ENCODE measurements at regions not wholly inside any gene's neighbourhood (a gene's known extent, or its start where the extent isn't known, plus 50 kb on each side); places are given as distances from the start of the nearest gene placed in this dataset.

DNA sequence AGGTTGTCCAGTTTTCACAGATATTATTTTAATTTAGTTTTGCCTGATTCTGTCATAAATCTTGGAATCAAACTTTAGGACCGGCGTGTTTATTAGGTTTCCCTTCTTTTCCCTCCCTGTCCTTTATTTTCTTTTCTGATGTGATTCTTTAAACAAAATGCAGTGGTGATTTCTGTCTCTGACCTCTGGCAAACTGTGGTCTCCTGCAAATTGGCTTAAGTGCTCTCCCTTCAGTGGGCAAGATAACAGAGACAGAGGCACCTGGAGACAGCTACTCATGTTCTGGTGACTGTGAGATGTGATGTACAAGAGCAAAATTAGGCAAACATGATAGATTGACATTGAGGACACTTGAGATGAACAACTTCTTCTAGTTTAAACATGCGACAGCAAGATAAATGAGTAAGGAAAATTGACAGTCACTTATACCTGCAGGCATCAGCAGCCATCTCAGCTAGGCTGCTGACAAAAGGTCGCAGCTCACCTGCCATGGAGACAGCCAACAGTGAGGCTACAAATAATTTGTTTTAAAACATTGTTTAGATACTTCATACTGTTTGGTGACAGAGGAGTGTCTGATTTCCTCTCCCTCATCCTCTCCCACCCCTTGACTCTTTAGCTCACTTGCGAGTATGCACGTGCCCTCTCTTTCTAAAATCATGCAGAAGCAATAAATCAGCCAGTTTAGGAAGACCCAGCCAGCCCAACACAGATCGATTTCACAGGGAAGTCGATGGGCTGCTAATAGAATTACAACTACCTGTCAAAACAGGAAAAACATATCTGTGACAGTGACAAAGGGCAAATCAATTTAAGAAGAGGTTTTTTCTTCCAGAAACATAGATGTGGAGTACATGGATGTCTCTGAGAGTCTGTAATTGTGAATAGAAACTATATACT is 63.4 kb upstream of the MAP3K7 start:
- TF ChIP-seq, protein P1, sequence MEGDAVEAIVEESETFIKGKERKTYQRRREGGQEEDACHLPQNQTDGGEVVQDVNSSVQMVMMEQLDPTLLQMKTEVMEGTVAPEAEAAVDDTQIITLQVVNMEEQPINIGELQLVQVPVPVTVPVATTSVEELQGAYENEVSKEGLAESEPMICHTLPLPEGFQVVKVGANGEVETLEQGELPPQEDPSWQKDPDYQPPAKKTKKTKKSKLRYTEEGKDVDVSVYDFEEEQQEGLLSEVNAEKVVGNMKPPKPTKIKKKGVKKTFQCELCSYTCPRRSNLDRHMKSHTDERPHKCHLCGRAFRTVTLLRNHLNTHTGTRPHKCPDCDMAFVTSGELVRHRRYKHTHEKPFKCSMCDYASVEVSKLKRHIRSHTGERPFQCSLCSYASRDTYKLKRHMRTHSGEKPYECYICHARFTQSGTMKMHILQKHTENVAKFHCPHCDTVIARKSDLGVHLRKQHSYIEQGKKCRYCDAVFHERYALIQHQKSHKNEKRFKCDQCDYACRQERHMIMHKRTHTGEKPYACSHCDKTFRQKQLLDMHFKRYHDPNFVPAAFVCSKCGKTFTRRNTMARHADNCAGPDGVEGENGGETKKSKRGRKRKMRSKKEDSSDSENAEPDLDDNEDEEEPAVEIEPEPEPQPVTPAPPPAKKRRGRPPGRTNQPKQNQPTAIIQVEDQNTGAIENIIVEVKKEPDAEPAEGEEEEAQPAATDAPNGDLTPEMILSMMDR (IDR thresholded peaks at IDR 0.05; ENCODE audit: insufficient read depth, low read length), result no peak
- TF ChIP-seq POLR2AphosphoS5 (IDR thresholded peaks at IDR 0.05; ENCODE audit: low read depth) (no peak), GABPA (IDR thresholded peaks at IDR 0.05; ENCODE audit: low read depth) (no peak), SPI1 (IDR thresholded peaks at IDR 0.05; ENCODE audit: borderline replicate concordance, low read depth) (no peak)
- TF ChIP-seq, protein P2, sequence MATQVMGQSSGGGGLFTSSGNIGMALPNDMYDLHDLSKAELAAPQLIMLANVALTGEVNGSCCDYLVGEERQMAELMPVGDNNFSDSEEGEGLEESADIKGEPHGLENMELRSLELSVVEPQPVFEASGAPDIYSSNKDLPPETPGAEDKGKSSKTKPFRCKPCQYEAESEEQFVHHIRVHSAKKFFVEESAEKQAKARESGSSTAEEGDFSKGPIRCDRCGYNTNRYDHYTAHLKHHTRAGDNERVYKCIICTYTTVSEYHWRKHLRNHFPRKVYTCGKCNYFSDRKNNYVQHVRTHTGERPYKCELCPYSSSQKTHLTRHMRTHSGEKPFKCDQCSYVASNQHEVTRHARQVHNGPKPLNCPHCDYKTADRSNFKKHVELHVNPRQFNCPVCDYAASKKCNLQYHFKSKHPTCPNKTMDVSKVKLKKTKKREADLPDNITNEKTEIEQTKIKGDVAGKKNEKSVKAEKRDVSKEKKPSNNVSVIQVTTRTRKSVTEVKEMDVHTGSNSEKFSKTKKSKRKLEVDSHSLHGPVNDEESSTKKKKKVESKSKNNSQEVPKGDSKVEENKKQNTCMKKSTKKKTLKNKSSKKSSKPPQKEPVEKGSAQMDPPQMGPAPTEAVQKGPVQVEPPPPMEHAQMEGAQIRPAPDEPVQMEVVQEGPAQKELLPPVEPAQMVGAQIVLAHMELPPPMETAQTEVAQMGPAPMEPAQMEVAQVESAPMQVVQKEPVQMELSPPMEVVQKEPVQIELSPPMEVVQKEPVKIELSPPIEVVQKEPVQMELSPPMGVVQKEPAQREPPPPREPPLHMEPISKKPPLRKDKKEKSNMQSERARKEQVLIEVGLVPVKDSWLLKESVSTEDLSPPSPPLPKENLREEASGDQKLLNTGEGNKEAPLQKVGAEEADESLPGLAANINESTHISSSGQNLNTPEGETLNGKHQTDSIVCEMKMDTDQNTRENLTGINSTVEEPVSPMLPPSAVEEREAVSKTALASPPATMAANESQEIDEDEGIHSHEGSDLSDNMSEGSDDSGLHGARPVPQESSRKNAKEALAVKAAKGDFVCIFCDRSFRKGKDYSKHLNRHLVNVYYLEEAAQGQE (IDR thresholded peaks at IDR 0.05; ENCODE audit: insufficient replicate concordance, low read depth), result no peak
